IMR-90 (cell line): ENCODE measurements at regions not wholly inside any gene's neighbourhood (a gene's known extent, or its start where the extent isn't known, plus 50 kb on each side); places are given as distances from the start of the nearest gene placed in this dataset.
A peak's percentile ranks its signal among the peaks of the same experiment; 100 is the strongest.

ENCODE experiments used
- ATAC-seq: fragments of 200-7000 bp; cut with Tn5 transposase; 2 replicates; pipeline ENCODE4 v1.9.1; 2020; ENCODE audit warnings: low read depth, mild to moderate bottlenecking, moderate library complexity
- BruUV-seq: library from RNA; stranded (reverse); fragments of 400-500 nt; replicated peaks from 2 replicates; lab custom pipeline; 2021; lab: Mats Ljungman, UMichigan
- CTCF ChIA-PET: fragments of 300-600 bp; formaldehyde crosslinking; extraction: SDS; loops from one replicate; lab custom pipeline; 2021; ENCODE audit warnings: antibody characterized with exemption; lab: Yijun Ruan, JAX
- POLR2A ChIA-PET: fragments of 300-600 bp; sonication (Branson Sonifier 250); formaldehyde crosslinking; loops from one replicate; lab custom pipeline; 2022; ENCODE audit warnings: antibody characterized with exemption; ENCODE audit not compliant: unreplicated experiment; lab: Charles Lee
- DNase-seq: peaks from one replicate; pipeline ENCODE4 v3.0.0; 2013
- H2AFZ ChIP-seq: replicated peaks from 2 replicates; pipeline ENCODE3; 2013; ENCODE audit warnings: low read length, mild to moderate bottlenecking; ENCODE audit not compliant: poor library complexity
- H2AK5ac ChIP-seq: 2 replicates; pipeline ENCODE4 v1.6.1; 2013; ENCODE audit warnings: low read depth, low read length, inconsistent platforms
- H2AK9ac ChIP-seq: replicated peaks from 2 replicates; pipeline ENCODE3; 2013; ENCODE audit warnings: mild to moderate bottlenecking, low read depth, low read length, moderate library complexity; ENCODE audit not compliant: poor library complexity
- H2BK120ac ChIP-seq: 2 replicates; pipeline ENCODE4 v1.6.1; 2013; ENCODE audit warnings: low read depth, low read length, inconsistent platforms
- H2BK15ac ChIP-seq: 3 replicates; pipeline ENCODE4 v1.6.1; 2013; ENCODE audit warnings: low read depth, low read length, inconsistent platforms
- H2BK20ac ChIP-seq: 2 replicates; pipeline ENCODE4 v1.6.1; 2013; ENCODE audit warnings: low read depth, mild to moderate bottlenecking, inconsistent platforms, low read length, moderate library complexity
- H2BK5ac ChIP-seq: 2 replicates; pipeline ENCODE4 v1.6.1; 2013; ENCODE audit warnings: mild to moderate bottlenecking, low read depth, low read length, inconsistent platforms; ENCODE audit not compliant: poor library complexity, severe bottlenecking
- H3K14ac ChIP-seq: replicated peaks from 2 replicates; pipeline ENCODE4 v1.6.1; 2013; ENCODE audit warnings: low read depth, low read length, inconsistent platforms
- H3K18ac ChIP-seq: 2 replicates; pipeline ENCODE4 v1.6.1; 2013; ENCODE audit warnings: low read depth, low read length, control low read depth
- H3K23ac ChIP-seq: 2 replicates; pipeline ENCODE4 v1.6.1; 2013; ENCODE audit warnings: low read depth, low read length, inconsistent platforms
- H3K27ac ChIP-seq: 2 replicates; pipeline ENCODE4 v1.5.1; 2013; ENCODE audit warnings: mild to moderate bottlenecking, control low read depth, low read length; ENCODE audit not compliant: insufficient read depth
- H3K27me3 ChIP-seq: 2 replicates; pipeline ENCODE4 v1.6.1; 2013; ENCODE audit warnings: low read length; ENCODE audit not compliant: control insufficient read depth, insufficient read depth
- H3K36me3 ChIP-seq: 2 replicates; pipeline ENCODE4 v1.6.1; 2013; ENCODE audit warnings: low read length, mixed read lengths; ENCODE audit not compliant: control insufficient read depth, insufficient read depth
- H3K4ac ChIP-seq: 2 replicates; pipeline ENCODE4 v1.6.1; 2013; ENCODE audit warnings: low read depth, low read length, inconsistent platforms
- H3K4me1 ChIP-seq: 2 replicates; pipeline ENCODE4 v1.6.1; 2013; ENCODE audit warnings: low read length, mixed read lengths; ENCODE audit not compliant: control insufficient read depth, insufficient read depth
- H3K4me2 ChIP-seq: 2 replicates; pipeline ENCODE4 v1.6.1; 2013; ENCODE audit warnings: low read depth, mild to moderate bottlenecking, control low read depth, low read length, moderate library complexity
- H3K4me3 ChIP-seq: 2 replicates; pipeline ENCODE4 v1.5.1; 2013; ENCODE audit warnings: low read depth, mild to moderate bottlenecking, control low read depth, low read length, moderate library complexity; ENCODE audit not compliant: insufficient read depth
- H3K56ac ChIP-seq: 2 replicates; pipeline ENCODE4 v1.6.1; 2013; ENCODE audit warnings: low read length, inconsistent platforms; ENCODE audit not compliant: insufficient read depth; ENCODE audit errors: extremely low read depth
- H3K79me1 ChIP-seq, 2 experiments: 2 replicates each; pipeline ENCODE4 v1.6.1; 2013; ENCODE audit warnings: low read length in 2 of 2, inconsistent platforms in 1 of 2, low read depth in 1 of 2
- H3K9ac ChIP-seq: 2 replicates; pipeline ENCODE4 v1.6.1; 2013; ENCODE audit warnings: low read depth, low read length, control low read depth
- H3K9me1 ChIP-seq: 2 replicates; pipeline ENCODE4 v1.6.1; 2013; ENCODE audit warnings: low read length, inconsistent platforms; ENCODE audit not compliant: insufficient read depth
- H3K9me3 ChIP-seq: 2 replicates; pipeline ENCODE4 v1.6.1; 2013; ENCODE audit warnings: low read length; ENCODE audit not compliant: control insufficient read depth, insufficient read depth
- H4K20me1 ChIP-seq: 2 replicates; pipeline ENCODE4 v1.6.1; 2013; ENCODE audit warnings: low read length, inconsistent platforms; ENCODE audit not compliant: insufficient read depth
- H4K5ac ChIP-seq: 2 replicates; pipeline ENCODE4 v1.6.1; 2013; ENCODE audit warnings: mild to moderate bottlenecking, low read depth, low read length, control low read depth
- H4K8ac ChIP-seq, 2 experiments: 2 replicates each; pipeline ENCODE4 v1.6.1; 2013; ENCODE audit warnings: low read depth in 2 of 2, low read length in 2 of 2, control low read depth in 1 of 2, inconsistent platforms in 1 of 2
- H4K91ac ChIP-seq: 2 replicates; pipeline ENCODE4 v1.6.1; 2013; ENCODE audit warnings: low read depth, low read length, inconsistent platforms; ENCODE audit not compliant: insufficient read depth
- BHLHE40 ChIP-seq: fragments of 150-350 bp; IDR thresholded peaks from 2 replicates; pipeline ENCODE4 v1.6.1; 2016; ENCODE audit warnings: mild to moderate bottlenecking, low read depth, low read length
- CEBPB ChIP-seq: IDR thresholded peaks from 2 replicates; pipeline ENCODE4 v1.6.1; 2012; ENCODE audit warnings: low read depth, low read length, improper control_type of control experiment
- CHD1 ChIP-seq: IDR thresholded peaks from 2 replicates; pipeline ENCODE4 v1.6.1; 2012; ENCODE audit warnings: low read depth, low read length, improper control_type of control experiment
- FOS ChIP-seq: fragments of 150-350 bp; IDR thresholded peaks from 2 replicates; pipeline ENCODE4 v1.6.1; 2016; ENCODE audit warnings: low read depth, low read length
- MAFK ChIP-seq: IDR thresholded peaks from 2 replicates; pipeline ENCODE4 v1.6.1; 2012; ENCODE audit warnings: low read depth, low read length, improper control_type of control experiment
- MAZ ChIP-seq: IDR thresholded peaks from 2 replicates; pipeline ENCODE4 v1.6.1; 2012; ENCODE audit warnings: low read depth, mild to moderate bottlenecking, low read length, improper control_type of control experiment, moderate library complexity, borderline replicate concordance
- MXI1 ChIP-seq: IDR thresholded peaks from 2 replicates; pipeline ENCODE4 v1.6.1; 2012; ENCODE audit warnings: low read depth, mild to moderate bottlenecking, low read length, moderate library complexity, borderline replicate concordance
- NFE2L2 ChIP-seq: fragments of 150-350 bp; IDR thresholded peaks from 2 replicates; pipeline ENCODE4 v1.6.1; 2016; ENCODE audit warnings: low read depth, mild to moderate bottlenecking, low read length
- POLR2A ChIP-seq: IDR thresholded peaks from 2 replicates; pipeline ENCODE4 v1.6.1; 2012; ENCODE audit warnings: mild to moderate bottlenecking, low read depth, low read length
- RAD21 ChIP-seq: IDR thresholded peaks from 2 replicates; pipeline ENCODE4 v1.6.1; 2012; ENCODE audit warnings: low read length, improper control_type of control experiment
- RCOR1 ChIP-seq: IDR thresholded peaks from 2 replicates; pipeline ENCODE4 v1.6.1; 2012; ENCODE audit warnings: mild to moderate bottlenecking, low read length, improper control_type of control experiment; ENCODE audit not compliant: insufficient replicate concordance
- RFX5 ChIP-seq: IDR thresholded peaks from 2 replicates; pipeline ENCODE4 v1.8.0; 2012; ENCODE audit warnings: low read depth, mild to moderate bottlenecking, low read length, moderate library complexity
- SMC3 ChIP-seq: fragments of 150-350 bp; IDR thresholded peaks from 2 replicates; pipeline ENCODE4 v1.6.1; 2016; ENCODE audit warnings: low read depth, mild to moderate bottlenecking, antibody characterized with exemption, low read length, moderate library complexity
- USF2 ChIP-seq: fragments of 150-350 bp; IDR thresholded peaks from 2 replicates; pipeline ENCODE4 v1.6.1; 2017; ENCODE audit warnings: mild to moderate bottlenecking, antibody characterized with exemption, low read length, low read depth
- WGBS, 2 experiments: methylation state at CpG; one replicate each; pipeline versions ENCODE4 v1.1.5 to v1.1.7; 2013; ENCODE audit warnings: missing lambda C conversion rate in 2 of 2; ENCODE audit not compliant: insufficient read length in 1 of 2; ENCODE audit errors: extremely low coverage in 2 of 2; 5-methylcytosine and 5-hydroxymethylcytosine counted together
- dilution Hi-C: fragments of 300-500 bp; cut with HindIII; formaldehyde crosslinking; loops from one replicate; pipeline ENCODE4 v1.14.3; 2018; ENCODE audit warnings: low sequenced_read_pairs; ENCODE audit not compliant: unreplicated experiment
- in situ Hi-C: fragments of 300-500 bp; cut with MboI; formaldehyde crosslinking; loops from 3 replicates; pipeline ENCODE4 v1.14.3; 2019; ENCODE audit warnings: low sequenced_read_pairs, inconsistent platforms, mixed read lengths
- intact Hi-C: fragments of 100-400 bp; cut with micrococcal nuclease; formaldehyde crosslinking; loops from 2 replicates; pipeline ENCODE4 v1.10.0; 2022
- TF ChIP-seq, protein P1 (sequence below): conservative IDR thresholded peaks from 2 replicates; pipeline ENCODE4 v1.5.1; 2012; ENCODE audit warnings: mild to moderate bottlenecking, low read depth, low read length, improper control_type of control experiment
- TF ChIP-seq, protein P2 (sequence below): fragments of 150-350 bp; IDR thresholded peaks from 2 replicates; pipeline ENCODE4 v1.6.1; 2016; ENCODE audit warnings: low read depth, mild to moderate bottlenecking, low read length, moderate library complexity, borderline replicate concordance

DNA sequence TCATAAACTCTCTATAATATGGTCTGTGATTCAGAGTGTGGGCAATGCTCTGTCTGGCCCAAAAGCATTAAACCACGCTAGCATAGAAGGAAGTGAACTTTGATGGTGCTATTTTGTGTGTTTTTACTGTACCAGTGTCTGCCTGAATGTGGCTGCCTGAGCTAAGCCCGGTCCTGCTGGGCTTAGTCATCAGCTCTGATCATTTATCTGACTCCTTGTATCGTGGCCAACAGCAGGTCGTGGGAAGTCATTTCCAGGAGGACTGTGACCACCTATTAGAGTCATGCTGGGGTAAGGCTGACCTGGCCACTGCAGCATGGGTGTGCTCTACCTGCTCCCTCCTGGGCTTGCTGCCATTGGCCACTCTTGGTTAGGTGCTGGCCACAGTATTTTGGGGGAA is 239.1 kb upstream of the CEP162 start:
- no peak for ATAC-seq

More for the DNA sequence above, 239.1 kb upstream of the CEP162 start:
- Histone ChIP-seq H3K4me2 (no peak overlapping the region), H3K79me1 (no peaks in the 10 kb centered on the region), H3K36me3 (no peaks in the 10 kb centered on the region), H3K27ac (no peak overlapping the region), H2AFZ (peak overlapping the region; percentile 33), H2BK120ac (no peak overlapping the region), H3K27me3 (no peaks in the 10 kb centered on the region), H3K4ac (no peak overlapping the region), H4K20me1 (no peaks in the 10 kb centered on the region), H3K23ac (no peak overlapping the region), H4K91ac (no peak overlapping the region), H3K9me1 (no peaks in the 10 kb centered on the region; the same call in 1 of the 2 replicates), H3K14ac (no peak overlapping the region), H3K9me3 (no peaks in the 10 kb centered on the region), H4K5ac (no peak overlapping the region), H2BK5ac (no peak overlapping the region), H3K56ac (no peak overlapping the region), H2AK5ac (no peak overlapping the region), H3K9ac (no peak overlapping the region), H2BK15ac (no peak overlapping the region), H3K4me3 (no peak overlapping the region), H4K8ac (no peak overlapping the region), H3K4me1 (no peaks in the 10 kb centered on the region), H2BK20ac (no peak overlapping the region), H2AK9ac (peak overlapping the region; percentile 59), H3K18ac (no peak overlapping the region)
- TF ChIP-seq RFX5, result no peak
- TF ChIP-seq RAD21, result no peak
- TF ChIP-seq BHLHE40, result no peak
- TF ChIP-seq MXI1, result no peak
- no peak for TF ChIP-seq SMC3
- no peak for TF ChIP-seq POLR2A
- no peak for TF ChIP-seq MAZ
- TF ChIP-seq CHD1, result no peak
- TF ChIP-seq, protein P1, sequence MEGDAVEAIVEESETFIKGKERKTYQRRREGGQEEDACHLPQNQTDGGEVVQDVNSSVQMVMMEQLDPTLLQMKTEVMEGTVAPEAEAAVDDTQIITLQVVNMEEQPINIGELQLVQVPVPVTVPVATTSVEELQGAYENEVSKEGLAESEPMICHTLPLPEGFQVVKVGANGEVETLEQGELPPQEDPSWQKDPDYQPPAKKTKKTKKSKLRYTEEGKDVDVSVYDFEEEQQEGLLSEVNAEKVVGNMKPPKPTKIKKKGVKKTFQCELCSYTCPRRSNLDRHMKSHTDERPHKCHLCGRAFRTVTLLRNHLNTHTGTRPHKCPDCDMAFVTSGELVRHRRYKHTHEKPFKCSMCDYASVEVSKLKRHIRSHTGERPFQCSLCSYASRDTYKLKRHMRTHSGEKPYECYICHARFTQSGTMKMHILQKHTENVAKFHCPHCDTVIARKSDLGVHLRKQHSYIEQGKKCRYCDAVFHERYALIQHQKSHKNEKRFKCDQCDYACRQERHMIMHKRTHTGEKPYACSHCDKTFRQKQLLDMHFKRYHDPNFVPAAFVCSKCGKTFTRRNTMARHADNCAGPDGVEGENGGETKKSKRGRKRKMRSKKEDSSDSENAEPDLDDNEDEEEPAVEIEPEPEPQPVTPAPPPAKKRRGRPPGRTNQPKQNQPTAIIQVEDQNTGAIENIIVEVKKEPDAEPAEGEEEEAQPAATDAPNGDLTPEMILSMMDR, result no peak
- no peak for TF ChIP-seq USF2
- TF ChIP-seq NFE2L2, result no peak
- no peak for TF ChIP-seq RCOR1
- TF ChIP-seq, protein P2, sequence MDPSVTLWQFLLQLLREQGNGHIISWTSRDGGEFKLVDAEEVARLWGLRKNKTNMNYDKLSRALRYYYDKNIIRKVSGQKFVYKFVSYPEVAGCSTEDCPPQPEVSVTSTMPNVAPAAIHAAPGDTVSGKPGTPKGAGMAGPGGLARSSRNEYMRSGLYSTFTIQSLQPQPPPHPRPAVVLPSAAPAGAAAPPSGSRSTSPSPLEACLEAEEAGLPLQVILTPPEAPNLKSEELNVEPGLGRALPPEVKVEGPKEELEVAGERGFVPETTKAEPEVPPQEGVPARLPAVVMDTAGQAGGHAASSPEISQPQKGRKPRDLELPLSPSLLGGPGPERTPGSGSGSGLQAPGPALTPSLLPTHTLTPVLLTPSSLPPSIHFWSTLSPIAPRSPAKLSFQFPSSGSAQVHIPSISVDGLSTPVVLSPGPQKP, result no peak
- TF ChIP-seq CEBPB, result no peak
- no peak for TF ChIP-seq FOS
- no peak for TF ChIP-seq MAFK
- WGBS, 2 experiments, result 14% methylated on average over 2 of the region's 4 CpGs; no CpG with 5 or more reads in 1 of the 2 experiments
- ChIA-PET POLR2A (no interaction called here), CTCF (interaction anchor here (0.6 kb wide), 1 partner anchor 369 kb away, joined by 4 read pairs; no protein-coding TSS in a partner anchor)
- dilution Hi-C loops (no loop called here), intact Hi-C loops (no loop called here), in situ Hi-C loops (no loop called here)
- BruUV-seq, result no TSS peak
- DNase-seq, result peak; percentile 7
